H1 (cell line): ENCODE measurements at regions not wholly inside any gene's neighbourhood (a gene's known extent, or its start where the extent isn't known, plus 50 kb on each side); places are given as distances from the start of the nearest gene placed in this dataset.

Experiments used
- FOSL1 ChIP-seq: IDR thresholded peaks from 2 replicates; pipeline ENCODE4 v1.6.1; 2011; ENCODE audit warnings: mild to moderate bottlenecking, low read depth, low read length, moderate library complexity; ENCODE audit not compliant: insufficient read depth
- POLR2A ChIP-seq, 2 experiments: IDR thresholded peaks; 1 replicate in 1 of 2; 2 replicates in 1 of 2; pipeline ENCODE4 v1.6.1; 2011; ENCODE audit warnings: low read depth in 2 of 2, low read length in 2 of 2, mild to moderate bottlenecking in 2 of 2; ENCODE audit errors: control extremely low read depth in 1 of 2
- SIN3A ChIP-seq, 2 experiments: IDR thresholded peaks in 1 of 2; conservative IDR thresholded peaks in 1 of 2; 2 replicates each; pipeline ENCODE4 v1.6.1; 2011 to 2012; ENCODE audit warnings: low read length in 2 of 2, improper control_type of control experiment in 1 of 2, low read depth in 1 of 2, mild to moderate bottlenecking in 1 of 2
- TF ChIP-seq, protein P1 (sequence below): IDR thresholded peaks from 2 replicates; pipeline ENCODE4 v1.6.1; 2012; ENCODE audit warnings: low read length, inconsistent platforms

DNA sequence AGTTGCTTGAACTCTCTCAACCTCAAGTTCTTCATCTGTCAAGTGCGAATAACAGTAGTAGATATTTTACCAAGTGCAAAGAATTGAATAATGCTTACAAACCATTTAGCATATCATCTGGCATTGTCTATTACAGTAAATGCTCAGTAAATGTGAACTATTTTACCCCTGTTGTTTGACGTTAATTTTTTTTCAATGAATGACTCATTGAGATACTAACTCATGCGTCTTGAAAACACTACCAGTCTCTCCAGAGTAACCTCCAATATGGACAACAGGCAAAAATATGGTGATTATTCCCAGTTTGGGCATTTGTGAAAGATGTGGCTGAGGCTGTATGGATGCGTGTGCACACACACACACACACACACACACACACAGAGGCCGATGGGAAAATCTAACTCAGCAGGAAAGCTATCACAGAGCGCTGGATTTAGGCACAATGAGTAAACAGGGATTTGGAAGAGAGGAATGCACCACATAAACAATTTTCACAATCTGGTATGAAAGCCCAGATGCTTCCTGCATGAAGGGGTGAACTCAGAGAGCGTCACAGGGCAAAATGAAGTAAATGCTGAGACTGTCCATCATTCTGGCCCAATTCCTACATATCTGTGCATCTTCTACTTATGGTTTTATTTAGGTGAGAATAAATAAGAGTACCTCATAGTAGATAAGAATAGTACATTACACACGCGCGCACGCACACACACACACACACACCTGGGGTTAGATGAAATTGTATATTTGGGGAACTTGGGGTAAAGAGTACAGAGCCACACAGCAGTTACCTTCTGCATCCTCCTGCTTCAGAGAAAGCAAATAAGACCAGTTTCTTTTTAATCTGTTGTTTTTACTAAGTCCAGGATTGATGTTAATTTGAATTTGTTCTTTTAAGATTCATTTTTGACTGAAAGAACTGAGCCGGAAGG is 128.7 kb downstream of the PALM2AKAP2 start (continued):
- TF ChIP-seq FOSL1 (no peak), SIN3A (conservative IDR thresholded peaks at IDR 0.05 in 1 of 2, IDR thresholded peaks at IDR 0.05 in 1 of 2; ENCODE audit: low read depth in 1 of 2, low read length in 2 of 2) (no peak), POLR2A (IDR thresholded peaks at IDR 0.05; ENCODE audit: control extremely low read depth in 1 of 2, low read depth in 2 of 2, low read length in 2 of 2) (no peak)
- TF ChIP-seq, protein P1, sequence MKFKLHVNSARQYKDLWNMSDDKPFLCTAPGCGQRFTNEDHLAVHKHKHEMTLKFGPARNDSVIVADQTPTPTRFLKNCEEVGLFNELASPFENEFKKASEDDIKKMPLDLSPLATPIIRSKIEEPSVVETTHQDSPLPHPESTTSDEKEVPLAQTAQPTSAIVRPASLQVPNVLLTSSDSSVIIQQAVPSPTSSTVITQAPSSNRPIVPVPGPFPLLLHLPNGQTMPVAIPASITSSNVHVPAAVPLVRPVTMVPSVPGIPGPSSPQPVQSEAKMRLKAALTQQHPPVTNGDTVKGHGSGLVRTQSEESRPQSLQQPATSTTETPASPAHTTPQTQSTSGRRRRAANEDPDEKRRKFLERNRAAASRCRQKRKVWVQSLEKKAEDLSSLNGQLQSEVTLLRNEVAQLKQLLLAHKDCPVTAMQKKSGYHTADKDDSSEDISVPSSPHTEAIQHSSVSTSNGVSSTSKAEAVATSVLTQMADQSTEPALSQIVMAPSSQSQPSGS, result no peak
